GM12874 (cell line): ENCODE measurements at regions not wholly inside any gene's neighbourhood (a gene's known extent, or its start where the extent isn't known, plus 50 kb on each side); places are given as distances from the start of the nearest gene placed in this dataset.

ENCODE experiments used
- CTCF ChIP-seq: IDR thresholded peaks from 2 replicates; pipeline ENCODE4 v1.5.1; 2011; ENCODE audit warnings: low read depth, mild to moderate bottlenecking, control low read depth, low read length, moderate library complexity; ENCODE audit not compliant: insufficient read depth

- TF ChIP-seq CTCF: no peak
These were observed 72.6 kb upstream of the DPH6 start for GRCh38 chr15:35618260-35619188.

GRCh38 chr15:35622641-35623340 lies 76.8 kb upstream of the DPH6 start:
- no peak for TF ChIP-seq CTCF

GRCh38 chr15:35624881-35625280 lies 78.9 kb upstream of the DPH6 start:
- no peak for TF ChIP-seq CTCF

- TF ChIP-seq CTCF: no peak
These were observed 80.8 kb upstream of the DPH6 start for GRCh38 chr15:35626571-35627318.

GRCh38 chr15:35627696-35628095 lies 81.7 kb upstream of the DPH6 start:
- no peak for TF ChIP-seq CTCF

- TF ChIP-seq CTCF: no peak
These were observed 83.8 kb upstream of the DPH6 start for GRCh38 chr15:35629766-35630165.

- TF ChIP-seq CTCF: no peak
These were observed 84.6 kb upstream of the DPH6 start for GRCh38 chr15:35630532-35630931.
